Pancreas (tissue), 10 donors: ENCODE measurements at regions not wholly inside any gene's neighbourhood (a gene's known extent, or its start where the extent isn't known, plus 50 kb on each side); places are given as distances from the start of the nearest gene placed in this dataset.
"Not testable (repeated sequence)": the region's sequence is repeated elsewhere in the genome, so short reads cannot be mapped to it uniquely, and the experiment has no call there.

Source experiments
- ATAC-seq, 4 donors: fragments of 200-7000 bp; cut with Tn5 transposase; one replicate each; pipeline versions ENCODE4 v1.8.0 to v1.9.1; 2020; ENCODE audit warnings: mild to moderate bottlenecking in 4 of 4, moderate library complexity in 4 of 4
- DNase-seq, 6 donors: peaks; one replicate each; pipeline ENCODE4 v3.0.0-alpha.2; 2020
- FAIRE-seq: peaks from 2 replicates; lab custom pipeline; 2012; peaks lifted over from hg19 to GRCh38; lab: Jason Lieb, UNC
- H3K27ac ChIP-seq, 4 donors: fragments of 200-600 bp; sonication (generic); 1 replicate in 3 of 4; 2 replicates in 1 of 4; pipeline versions ENCODE4 v1.5.0 to v1.8.0; 2020
- H3K27me3 ChIP-seq, 4 donors: fragments of 200-600 bp; one replicate each; pipeline ENCODE4 v1.8.0; 2021
- H3K36me3 ChIP-seq, 3 donors: fragments of 200-600 bp; sonication (generic) in 1 of 3; one replicate each; pipeline versions ENCODE4 v1.5.0 to v1.8.0; 2020 to 2021
- H3K4me1 ChIP-seq, 3 donors: fragments of 200-600 bp; one replicate each; pipeline ENCODE4 v1.8.0; 2021
- H3K4me3 ChIP-seq, 4 donors: fragments of 200-600 bp; sonication (generic) in 2 of 4; one replicate each; pipeline versions ENCODE4 v1.5.0 to v1.8.0; 2020 to 2021
- H3K9me3 ChIP-seq, 4 donors: fragments of 200-600 bp; one replicate each; pipeline ENCODE4 v1.8.0; 2021
- CTCF ChIP-seq, 4 donors: fragments of 200-600 bp; sonication (generic) in 3 of 4; IDR thresholded peaks; one replicate each; pipeline versions ENCODE4 v1.5.0 to v1.8.0; 2021; ENCODE audit warnings: antibody characterized with exemption in 4 of 4
- WGBS, 2 donors: extraction: QIAGEN DNeasy Blood & Tissue Kit; methylation state at CpG; one replicate each; pipeline ENCODE4 v1.1.7; 2013; 5-methylcytosine and 5-hydroxymethylcytosine counted together
- intact Hi-C, 3 donors: fragments of 100-400 bp; cut with DNase I; formaldehyde crosslinking; loops; one replicate each; pipeline versions ENCODE4 v1.11.1 to v1.14.2; 2022
- donor health status: healthy with polysubstance abuse.
- donor health status: DM: no; HTN: no; CAD: no; lungs with moderate emphysema.
- donor health status: DM: no; HTN: no; CAD: no.
- donor health status: control.
- donor health status: control.
- donor health status: Bipolar disorder and iron deficiency.
- donor health status: DM: yes; HTN: yes; CAD: no.
- donor health status: DM: no; HTN: no; CAD: no.
- donor health status: DM: no; HTN: no; CAD: no.
- donor health status: DM: yes; HTN: yes; CAD: no.

DNA sequence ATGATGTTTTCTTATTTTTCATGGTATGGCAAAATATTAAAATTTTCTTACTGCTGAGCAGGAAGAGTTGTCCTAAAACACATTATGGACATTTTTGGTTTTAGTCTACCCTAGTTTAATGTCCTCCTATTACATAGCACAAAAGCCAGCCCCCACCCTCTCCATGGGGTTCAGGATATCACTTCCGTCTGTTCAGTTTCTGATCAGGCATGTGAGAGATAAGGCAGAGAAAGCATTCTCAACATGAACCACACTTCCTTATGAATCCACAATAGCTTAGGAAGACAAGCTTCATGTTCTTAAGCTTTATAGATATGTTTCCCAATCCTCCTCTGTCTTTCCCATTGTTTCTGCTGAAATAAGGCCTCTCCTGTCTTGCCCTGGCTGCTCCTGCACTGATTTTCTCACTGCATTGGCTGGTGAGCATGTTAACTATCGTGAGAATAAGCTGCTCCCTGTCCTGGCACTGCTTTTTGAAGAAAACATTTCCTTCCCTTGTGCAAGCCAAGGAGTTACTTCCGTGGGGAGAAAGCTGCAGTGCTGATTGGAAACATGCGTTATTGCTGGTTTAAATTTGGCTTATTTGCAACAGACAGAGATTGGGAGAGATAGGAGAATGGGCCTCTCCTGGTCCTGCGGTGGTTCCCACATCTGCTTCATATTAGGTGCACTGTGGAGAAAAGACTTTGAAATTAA, 260.3 kb upstream of the RPS23 start:
- FAIRE-seq (no peak), ATAC-seq (no peak), DNase-seq (no peak)
- Histone ChIP-seq H3K9me3 (no peaks in the 10 kb centered on the region), H3K27me3 (no peaks in the 10 kb centered on the region), H3K4me3 (no peak overlapping the region), H3K27ac (no peak overlapping the region), H3K36me3 (no peaks in the 10 kb centered on the region), H3K4me1 (no peaks in the 10 kb centered on the region)
- TF ChIP-seq CTCF (IDR thresholded peaks at IDR 0.05): no peak
- 74 to 75% methylated on average over 5 of the region's 5 CpGs for WGBS, 2 donors
- intact Hi-C loops: no loop called here

GRCh38 chr5:82537687-82538306, 259.6 kb upstream of the RPS23 start:
- Histone ChIP-seq H3K27ac (no peak overlapping the region), H3K4me3 (no peak overlapping the region), H3K27me3 (no peaks in the 10 kb centered on the region), H3K4me1 (no peaks in the 10 kb centered on the region), H3K36me3 (no peaks in the 10 kb centered on the region), H3K9me3 (no peaks in the 10 kb centered on the region)
- FAIRE-seq: no peak
- DNase-seq: no peak
- intact Hi-C loops: no loop called here
- TF ChIP-seq CTCF (IDR thresholded peaks at IDR 0.05): no peak
- peak in 1 of 4 donors; percentile 46 for ATAC-seq
- WGBS, 2 donors: 60 to 65% methylated on average over 10 of the region's 10 CpGs

- no peaks in the 10 kb centered on the region for H3K4me1 ChIP-seq
- H3K4me3 ChIP-seq: no peak overlapping the region
- DNase-seq (no peak), FAIRE-seq (no peak), ATAC-seq (no peak)
- intact Hi-C loops: no loop called here
- 38 to 72% methylated on average over 1 of the region's 1 CpG for WGBS, 2 donors
- no peak for TF ChIP-seq CTCF (IDR thresholded peaks at IDR 0.05)
- H3K9me3 ChIP-seq: no peaks in the 10 kb centered on the region
- no peaks in the 10 kb centered on the region for H3K36me3 ChIP-seq
- H3K27me3 ChIP-seq: no peaks in the 10 kb centered on the region
- H3K27ac ChIP-seq: no peak overlapping the region
These were observed 256.8 kb upstream of the RPS23 start for GRCh38 chr5:82534986-82535385.

GRCh38 chr5:82532075-82532474, 253.9 kb upstream of the RPS23 start:
- WGBS, 2 donors: 73 to 81% methylated on average over 2 of the region's 2 CpGs
- intact Hi-C loops, H3K27me3 ChIP-seq: not testable (repeated sequence)

GRCh38 chr5:82526540-82526939, 248.4 kb upstream of the RPS23 start:
- ATAC-seq (no peak), DNase-seq (no peak), FAIRE-seq (no peak)
- Histone ChIP-seq H3K4me3 (no peak overlapping the region), H3K9me3 (no peaks in the 10 kb centered on the region), H3K27ac (no peak overlapping the region), H3K27me3 (no peaks in the 10 kb centered on the region), H3K4me1 (no peaks in the 10 kb centered on the region), H3K36me3 (no peaks in the 10 kb centered on the region)
- WGBS, 2 donors: 82 to 92% methylated on average over 2 of the region's 2 CpGs
- no peak for TF ChIP-seq CTCF (IDR thresholded peaks at IDR 0.05)
- intact Hi-C loops: no loop called here

More at GRCh38 chr5:82532075-82532474, 253.9 kb upstream of the RPS23 start:
- DNase-seq, H3K36me3 ChIP-seq, H3K9me3 ChIP-seq, ATAC-seq, H3K27ac ChIP-seq, FAIRE-seq, H3K4me3 ChIP-seq, H3K4me1 ChIP-seq: not testable (repeated sequence)
